GM18868 (cell line): ENCODE measurements at regions not wholly inside any gene's neighbourhood (a gene's known extent, or its start where the extent isn't known, plus 50 kb on each side); places are given as distances from the start of the nearest gene placed in this dataset.

ENCODE experiments used
- ATAC-seq: cut with Tn5 transposase; IDR thresholded peaks from one replicate; pipeline ENCODE4 v1.9.1; 2021; ENCODE audit warnings: mild to moderate bottlenecking, moderate library complexity; ENCODE audit not compliant: unreplicated experiment

GRCh38 chr9:103397868-103398600 lies 402.9 kb downstream of the CYLC2 start:
- peak; percentile 99 for ATAC-seq

- no peak for ATAC-seq
Measured at GRCh38 chr9:103399535-103399934, 404.4 kb downstream of the CYLC2 start.

- no peak for ATAC-seq
Measured at GRCh38 chr9:103407260-103407659, 412.1 kb downstream of the CYLC2 start.

DNA sequence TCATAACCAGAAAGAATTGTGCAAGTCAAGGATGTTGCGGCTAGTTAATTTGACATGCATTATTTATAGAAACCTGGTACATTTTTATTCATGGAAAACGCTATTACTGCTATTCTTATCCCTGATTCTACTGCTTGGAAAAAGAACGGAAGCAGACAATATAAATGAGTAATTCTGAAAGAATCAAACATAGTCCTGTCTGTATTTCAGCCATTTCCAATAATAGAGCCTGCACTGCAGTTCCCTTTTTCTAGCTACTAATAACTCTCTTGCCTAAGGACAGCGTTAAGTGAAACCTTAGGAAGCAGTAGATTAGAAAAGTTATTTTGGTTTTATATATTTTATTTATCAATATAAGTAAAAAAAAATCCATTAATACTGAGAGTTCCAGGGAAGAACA lies 414.9 kb downstream of the CYLC2 start:
- ATAC-seq: no peak

GRCh38 chr9:103427696-103428095 lies 432.6 kb downstream of the CYLC2 start:
- no peak for ATAC-seq

DNA sequence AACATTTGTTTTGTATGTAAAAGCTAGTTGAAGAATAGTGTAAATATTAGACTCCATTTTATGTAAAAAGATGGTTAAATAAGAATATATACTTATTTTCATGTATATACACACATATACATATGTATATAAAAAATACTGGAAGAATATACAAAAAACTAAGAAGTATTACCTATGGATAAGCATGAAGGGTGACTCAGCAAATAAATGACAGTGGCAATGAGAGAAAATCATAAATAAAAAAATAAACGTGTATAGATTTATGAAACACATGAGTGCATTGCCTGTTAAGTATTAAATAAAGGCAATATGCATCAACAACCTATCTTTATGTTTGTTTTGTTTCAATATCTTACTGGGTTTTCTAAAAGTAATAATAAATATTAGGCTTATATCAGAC lies 435.3 kb downstream of the CYLC2 start:
- ATAC-seq: no peak

- ATAC-seq: no peak
Measured at GRCh38 chr9:103431809-103432208, 436.7 kb downstream of the CYLC2 start.

- ATAC-seq: no peak
Measured at GRCh38 chr9:103444176-103444575, 449.0 kb downstream of the CYLC2 start.

- ATAC-seq: no peak
Measured at GRCh38 chr9:103458826-103459225, 463.7 kb downstream of the CYLC2 start.

DNA sequence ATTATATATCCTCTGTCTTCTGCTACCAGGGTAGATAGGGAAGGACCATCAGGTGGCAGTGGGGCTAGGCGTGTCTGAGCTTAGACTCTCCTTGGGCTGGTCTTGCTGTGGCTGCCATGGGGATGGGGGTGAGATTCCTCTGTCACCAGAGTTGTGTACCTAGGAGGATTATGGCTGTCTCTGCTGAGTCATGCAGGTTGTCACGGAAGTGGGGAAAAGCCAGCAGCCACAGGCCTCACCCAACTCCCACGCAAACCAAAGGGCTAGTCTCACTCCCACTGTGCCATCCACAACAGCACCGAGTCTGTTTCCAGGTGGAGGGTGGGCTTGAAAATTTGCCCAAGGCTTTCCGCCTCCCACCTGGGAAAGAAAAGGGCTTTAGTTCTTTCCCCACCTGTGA lies 476.1 kb downstream of the CYLC2 start:
- no peak for ATAC-seq

GRCh38 chr9:103474156-103474555 lies 479.0 kb downstream of the CYLC2 start:
- no peak for ATAC-seq

DNA sequence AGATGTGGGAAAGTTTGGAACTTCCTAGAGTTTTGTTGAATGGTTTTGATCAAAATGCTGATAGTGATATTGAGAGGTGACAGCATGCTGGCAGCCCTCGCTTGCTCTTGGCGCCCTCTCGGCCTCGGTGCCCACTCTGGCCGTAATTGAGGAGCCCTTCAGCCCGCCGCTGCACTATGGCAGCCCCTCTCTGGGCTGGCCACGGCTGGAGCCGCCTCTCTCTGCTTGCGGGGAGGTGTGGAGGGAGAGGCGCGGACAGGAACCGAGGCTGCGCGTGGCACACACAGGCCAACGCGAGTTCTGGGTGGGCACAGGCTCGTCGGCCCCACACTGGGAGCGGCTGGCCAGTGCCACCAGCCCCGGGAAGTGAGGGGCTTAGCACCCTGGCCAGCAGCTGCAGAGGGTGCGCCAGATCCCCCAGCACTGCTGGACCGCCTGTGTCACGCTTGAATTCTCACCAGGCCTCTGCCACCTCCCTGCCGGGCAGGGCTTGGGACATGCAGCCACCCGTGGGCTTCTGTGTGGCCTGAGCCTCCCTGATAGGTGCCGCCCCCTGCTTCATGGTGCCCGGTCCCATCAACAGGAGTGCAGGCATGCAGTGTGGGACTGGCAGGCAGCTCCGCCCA lies 488.5 kb downstream of the CYLC2 start:
- no peak for ATAC-seq

- no peak for ATAC-seq
Measured at GRCh38 chr9:103485138-103485537, 490.0 kb downstream of the CYLC2 start.

DNA sequence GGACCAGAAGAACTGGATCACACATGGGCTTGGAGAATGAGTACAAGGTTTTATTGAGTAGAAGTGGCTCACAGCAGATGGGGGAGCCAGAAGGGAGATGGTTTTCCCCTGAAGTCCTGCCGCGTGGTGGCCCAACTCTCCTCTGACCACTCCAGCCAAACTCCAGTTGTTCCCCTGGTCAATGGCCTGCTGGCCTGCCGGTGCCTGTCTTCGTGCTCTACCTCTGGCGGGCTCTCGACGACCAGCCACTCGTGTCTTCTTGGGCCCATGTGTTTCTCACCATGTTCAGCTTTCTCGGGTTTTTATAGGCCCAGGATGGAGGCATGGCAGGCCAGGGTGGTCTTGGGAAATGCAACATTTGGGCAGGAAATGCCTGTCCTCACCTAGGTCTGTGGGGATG lies 519.6 kb downstream of the CYLC2 start:
- no peak for ATAC-seq

DNA sequence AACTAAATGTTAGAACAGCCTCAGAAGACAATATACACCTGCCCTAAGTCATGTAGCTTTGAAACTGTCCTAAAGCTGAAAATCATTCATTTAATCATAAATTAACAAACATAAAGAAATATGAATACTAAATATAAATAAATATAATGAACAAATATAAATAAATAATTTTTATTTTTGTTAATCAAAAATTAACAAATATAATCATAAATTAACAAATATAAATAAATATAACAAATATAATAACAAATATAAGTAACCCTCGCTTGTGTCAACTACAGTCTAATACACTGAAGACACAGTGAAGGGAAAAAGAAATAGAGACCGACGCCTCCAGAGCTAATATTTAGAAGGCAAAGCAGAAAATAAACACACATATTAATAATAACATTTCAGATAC lies 527.3 kb downstream of the CYLC2 start:
- no peak for ATAC-seq

GRCh38 chr9:103530934-103531333 lies 535.8 kb downstream of the CYLC2 start:
- no peak for ATAC-seq

GRCh38 chr9:103533318-103533717 lies 538.2 kb downstream of the CYLC2 start:
- no peak for ATAC-seq

DNA sequence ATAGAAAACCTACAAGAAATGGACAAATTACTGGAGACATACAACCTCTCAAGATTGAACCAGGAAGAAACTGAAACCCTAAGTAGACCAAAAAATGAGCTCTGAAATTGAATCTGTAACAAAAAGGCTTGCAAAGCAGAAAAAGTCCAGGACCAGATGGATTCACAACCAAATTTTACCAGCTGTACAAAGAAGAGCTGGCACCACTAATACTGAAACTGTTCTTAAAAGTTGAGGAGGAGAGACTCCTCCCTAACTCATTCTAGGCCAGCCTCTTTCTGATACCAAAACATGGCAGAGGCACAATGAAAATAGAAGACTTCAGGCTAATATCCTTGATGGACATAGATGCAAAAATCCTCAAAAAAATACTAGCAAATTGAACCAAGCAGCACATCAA lies 542.3 kb downstream of the CYLC2 start:
- no peak for ATAC-seq

- no peak for ATAC-seq
Measured at GRCh38 chr9:103545260-103545659, 548.8 kb upstream of the SMC2 start.

DNA sequence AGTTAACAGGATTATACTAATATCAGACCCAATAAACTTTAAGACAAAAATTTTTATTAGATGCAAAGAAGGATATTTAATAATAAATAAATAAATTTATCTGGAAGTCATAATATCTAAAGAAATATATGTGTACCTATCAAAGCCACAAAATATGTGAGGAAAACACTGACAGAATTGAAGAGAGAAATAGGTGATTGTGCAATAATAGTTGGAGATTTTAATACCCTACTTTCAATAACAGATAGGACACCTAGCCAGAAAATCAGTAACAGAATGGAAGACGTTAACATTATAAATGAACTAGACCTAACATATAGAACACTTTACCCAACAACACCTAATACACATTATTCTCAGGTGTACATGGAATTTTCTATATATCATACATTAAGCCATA lies 541.4 kb upstream of the SMC2 start:
- no peak for ATAC-seq

GRCh38 chr9:103574056-103574455 lies 520.1 kb upstream of the SMC2 start:
- ATAC-seq: no peak

GRCh38 chr9:103586721-103587120 lies 507.4 kb upstream of the SMC2 start:
- ATAC-seq: no peak

GRCh38 chr9:103601287-103601686 lies 492.8 kb upstream of the SMC2 start:
- ATAC-seq: no peak
